ENCODE measurements at regions not wholly inside any gene's neighbourhood (a gene's known extent, or its start where the extent isn't known, plus 50 kb on each side); places are given as distances from the start of the nearest gene placed in this dataset.

DNA sequence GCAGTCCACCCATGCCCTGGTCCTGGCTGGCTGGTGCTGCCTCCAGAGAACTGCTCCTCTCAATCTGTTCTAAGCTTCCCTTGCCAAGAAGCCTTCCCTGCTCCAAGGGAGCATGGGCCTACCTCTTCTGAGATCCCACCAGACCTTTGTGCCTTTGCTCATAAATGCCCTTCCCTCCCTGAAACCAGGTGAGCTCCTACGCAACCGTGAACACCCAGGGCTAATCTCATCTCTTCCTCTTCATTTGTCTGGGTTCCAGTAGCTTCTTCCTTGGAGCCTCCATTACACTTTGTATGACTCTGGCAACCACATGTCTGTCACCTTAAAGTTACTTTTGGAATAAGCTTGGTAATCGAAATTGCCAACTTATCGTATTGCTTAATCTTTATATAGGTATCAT, 270.6 kb downstream of the PBX3 start:
- H3K9ac ChIP-seq (ENCODE audit: low read depth, low read length), result no peak overlapping the region
- peaks cover 4% of the 10 kb centered on the region for H3K4me1 ChIP-seq (ENCODE audit: control insufficient read depth, insufficient read depth, low read length)
- no peaks in the 10 kb centered on the region for H3K36me3 ChIP-seq (ENCODE audit: control insufficient read depth, insufficient read depth, low read length)
- H3K27me3 ChIP-seq (ENCODE audit: control insufficient read depth, insufficient read depth, low read length), result no peaks in the 10 kb centered on the region
- no peak overlapping the region for H3K4me3 ChIP-seq (ENCODE audit: low read depth, low read length)
- no peaks in the 10 kb centered on the region for H3K9me3 ChIP-seq (ENCODE audit: control insufficient read depth, insufficient read depth, low read length)

DNA sequence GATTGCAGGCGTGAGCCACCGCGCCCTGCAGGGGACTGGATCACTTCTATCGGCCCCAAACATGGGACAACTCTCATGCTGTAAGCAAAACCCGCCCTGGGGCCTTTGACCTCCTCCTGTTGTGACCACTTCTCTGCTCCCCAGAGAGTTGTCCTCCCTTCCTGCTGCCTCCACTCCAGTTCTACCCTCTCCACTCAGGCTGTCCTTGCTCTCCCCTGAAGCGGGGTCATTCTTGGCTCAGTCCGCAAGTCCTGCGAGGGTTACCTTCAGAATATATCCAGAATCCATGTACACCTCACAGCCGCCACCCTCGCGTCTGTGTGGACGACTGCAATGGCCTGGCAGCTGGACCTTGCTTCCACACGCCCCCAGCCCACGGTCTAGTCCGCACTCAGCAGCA, 273.7 kb downstream of the PBX3 start:
- Histone ChIP-seq H3K4me1 (ENCODE audit: control insufficient read depth, insufficient read depth, low read length) (no peaks in the 10 kb centered on the region), H3K27me3 (ENCODE audit: control insufficient read depth, insufficient read depth, low read length) (no peaks in the 10 kb centered on the region), H3K9ac (ENCODE audit: low read depth, low read length) (no peak overlapping the region), H3K36me3 (ENCODE audit: control insufficient read depth, insufficient read depth, low read length) (no peaks in the 10 kb centered on the region), H3K4me3 (ENCODE audit: low read depth, low read length) (no peak overlapping the region), H3K9me3 (ENCODE audit: control insufficient read depth, insufficient read depth, low read length) (no peaks in the 10 kb centered on the region)

DNA sequence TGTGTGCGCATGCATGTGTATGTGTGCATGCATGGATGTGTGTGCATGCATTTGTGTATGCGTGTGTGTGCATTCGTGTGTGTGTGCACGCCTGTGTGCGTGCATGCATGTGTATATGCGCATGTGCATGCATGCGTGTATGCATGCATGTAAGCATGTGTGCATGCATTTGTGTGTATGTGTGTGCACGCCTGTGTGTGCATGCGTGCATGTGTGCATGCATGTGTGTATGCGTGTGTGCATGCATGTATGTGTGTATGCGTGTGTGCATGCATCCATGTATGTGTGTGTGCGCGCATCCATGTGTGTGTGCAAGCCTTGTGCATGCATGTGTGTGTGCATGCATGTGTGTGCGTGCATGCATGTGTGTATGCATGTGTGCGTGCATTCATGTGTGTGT, 276.8 kb downstream of the PBX3 start:
- no peak overlapping the region for H3K4me3 ChIP-seq (ENCODE audit: low read depth, low read length)
- H3K4me1 ChIP-seq (ENCODE audit: control insufficient read depth, insufficient read depth, low read length), result no peaks in the 10 kb centered on the region
- no peak overlapping the region for H3K9ac ChIP-seq (ENCODE audit: low read depth, low read length)
- H3K27me3 ChIP-seq (ENCODE audit: control insufficient read depth, insufficient read depth, low read length), result no peaks in the 10 kb centered on the region
- H3K36me3 ChIP-seq (ENCODE audit: control insufficient read depth, insufficient read depth, low read length), result no peaks in the 10 kb centered on the region
- H3K9me3 ChIP-seq (ENCODE audit: control insufficient read depth, insufficient read depth, low read length), result no peaks in the 10 kb centered on the region

DNA sequence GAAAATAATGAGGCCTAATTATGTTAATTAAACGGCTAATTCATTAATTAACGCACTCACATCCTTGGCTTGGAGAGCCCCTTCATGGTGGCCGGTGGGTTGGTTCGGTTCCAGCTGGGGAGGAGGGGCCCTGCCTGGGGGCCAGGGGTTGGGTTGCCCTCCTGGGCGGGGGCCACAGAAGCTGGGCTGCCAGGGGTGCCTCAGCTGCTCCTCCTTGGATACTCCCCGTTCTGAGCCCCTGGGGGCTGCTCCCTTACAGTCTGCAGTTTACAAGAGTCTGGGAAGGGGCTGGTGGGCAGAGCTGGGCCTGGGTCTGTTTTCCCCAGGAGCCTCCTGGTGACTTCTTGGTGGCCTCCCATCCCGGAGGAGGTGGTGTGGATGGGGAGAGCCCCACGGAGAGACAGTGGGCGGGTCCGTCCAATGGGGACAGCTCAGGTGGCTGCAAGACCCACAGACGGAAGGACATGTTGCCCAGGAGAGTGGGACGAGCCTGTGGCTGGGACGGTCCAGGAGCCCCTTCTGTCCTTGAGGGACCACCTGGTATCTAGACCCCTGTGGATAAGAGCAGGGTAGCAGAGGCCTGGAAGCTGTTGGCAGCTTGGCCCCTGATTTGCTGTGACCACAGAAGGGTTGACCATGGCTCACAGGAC, 277.5 kb downstream of the PBX3 start:
- Histone ChIP-seq H3K36me3 (ENCODE audit: control insufficient read depth, insufficient read depth, low read length) (no peaks in the 10 kb centered on the region), H3K4me1 (ENCODE audit: control insufficient read depth, insufficient read depth, low read length) (no peaks in the 10 kb centered on the region), H3K9ac (ENCODE audit: low read depth, low read length) (no peak overlapping the region), H3K4me3 (ENCODE audit: low read depth, low read length) (no peak overlapping the region), H3K27me3 (ENCODE audit: control insufficient read depth, insufficient read depth, low read length) (no peaks in the 10 kb centered on the region), H3K9me3 (ENCODE audit: control insufficient read depth, insufficient read depth, low read length) (no peaks in the 10 kb centered on the region)

DNA sequence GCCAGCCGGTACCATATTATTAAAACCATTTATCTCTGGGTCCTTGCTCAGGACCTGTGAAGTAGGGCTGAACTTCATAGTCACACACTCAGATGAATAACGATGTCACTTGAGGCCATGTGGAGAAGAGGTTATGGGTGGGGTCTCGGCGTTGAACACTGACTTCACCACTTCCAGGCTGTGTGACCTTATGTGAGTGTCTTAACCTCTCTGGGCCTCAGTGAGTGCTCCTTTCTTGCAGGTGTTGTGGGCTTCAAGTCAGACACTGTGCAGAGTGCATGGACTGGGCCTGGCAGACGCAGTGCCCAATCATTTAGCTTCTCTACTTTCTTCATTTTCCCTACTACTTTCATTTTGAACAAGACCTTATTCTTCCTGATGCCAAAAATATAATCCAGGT, 278.8 kb downstream of the PBX3 start:
- H3K4me3 ChIP-seq (ENCODE audit: low read depth, low read length), result no peak overlapping the region
- H3K27me3 ChIP-seq (ENCODE audit: control insufficient read depth, insufficient read depth, low read length), result no peaks in the 10 kb centered on the region
- no peak overlapping the region for H3K9ac ChIP-seq (ENCODE audit: low read depth, low read length)
- no peaks in the 10 kb centered on the region for H3K36me3 ChIP-seq (ENCODE audit: control insufficient read depth, insufficient read depth, low read length)
- H3K9me3 ChIP-seq (ENCODE audit: control insufficient read depth, insufficient read depth, low read length), result no peaks in the 10 kb centered on the region
- H3K4me1 ChIP-seq (ENCODE audit: control insufficient read depth, insufficient read depth, low read length), result no peaks in the 10 kb centered on the region

DNA sequence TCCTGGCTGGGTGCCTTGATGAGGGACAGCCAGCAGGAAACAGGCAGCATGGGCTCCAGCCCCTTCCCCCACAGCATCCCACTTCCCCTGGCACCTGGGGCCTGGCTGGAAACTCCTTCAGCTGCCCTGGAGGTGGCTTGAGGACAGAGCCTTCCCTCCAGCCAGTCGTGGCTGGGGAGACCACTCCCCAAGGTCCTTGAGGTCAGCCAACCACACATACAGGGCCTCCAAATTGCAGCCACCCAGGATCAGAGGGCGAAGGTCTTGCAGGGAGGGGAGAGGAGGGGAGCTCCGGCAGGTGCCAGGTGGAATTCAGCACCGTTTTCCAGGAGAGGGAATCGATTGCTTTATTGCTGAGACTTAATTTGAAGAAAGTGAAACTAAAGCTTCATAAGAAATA, 280.4 kb downstream of the PBX3 start:
- Histone ChIP-seq H3K27me3 (ENCODE audit: control insufficient read depth, insufficient read depth, low read length) (no peaks in the 10 kb centered on the region), H3K36me3 (ENCODE audit: control insufficient read depth, insufficient read depth, low read length) (no peaks in the 10 kb centered on the region), H3K9me3 (ENCODE audit: control insufficient read depth, insufficient read depth, low read length) (no peaks in the 10 kb centered on the region), H3K9ac (ENCODE audit: low read depth, low read length) (no peak overlapping the region), H3K4me1 (ENCODE audit: control insufficient read depth, insufficient read depth, low read length) (no peaks in the 10 kb centered on the region), H3K4me3 (ENCODE audit: low read depth, low read length) (no peak overlapping the region)

DNA sequence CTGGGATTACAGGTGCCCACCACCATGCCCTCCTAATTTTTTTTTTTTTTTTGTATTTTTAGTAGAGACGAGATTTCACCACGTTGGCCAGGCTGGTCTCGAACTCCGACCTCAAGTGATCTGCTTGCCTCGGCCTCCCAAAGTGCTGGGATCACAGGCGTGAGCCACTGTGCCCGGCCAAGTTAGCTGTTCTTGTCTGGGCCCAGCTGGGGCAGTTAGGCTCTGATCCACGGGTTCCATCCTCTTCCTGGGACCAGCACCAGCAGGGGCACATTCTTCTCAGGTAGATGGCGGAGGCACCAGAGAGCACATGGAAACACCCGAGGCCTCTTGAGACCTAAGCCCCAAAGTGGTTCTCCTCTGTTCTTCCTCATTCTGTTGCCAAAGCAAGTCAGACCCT, 281.6 kb downstream of the PBX3 start:
- Histone ChIP-seq H3K9ac (ENCODE audit: low read depth, low read length) (no peak overlapping the region), H3K4me3 (ENCODE audit: low read depth, low read length) (no peak overlapping the region), H3K36me3 (ENCODE audit: control insufficient read depth, insufficient read depth, low read length) (no peaks in the 10 kb centered on the region), H3K27me3 (ENCODE audit: control insufficient read depth, insufficient read depth, low read length) (no peaks in the 10 kb centered on the region), H3K4me1 (ENCODE audit: control insufficient read depth, insufficient read depth, low read length) (no peaks in the 10 kb centered on the region), H3K9me3 (ENCODE audit: control insufficient read depth, insufficient read depth, low read length) (no peaks in the 10 kb centered on the region)

DNA sequence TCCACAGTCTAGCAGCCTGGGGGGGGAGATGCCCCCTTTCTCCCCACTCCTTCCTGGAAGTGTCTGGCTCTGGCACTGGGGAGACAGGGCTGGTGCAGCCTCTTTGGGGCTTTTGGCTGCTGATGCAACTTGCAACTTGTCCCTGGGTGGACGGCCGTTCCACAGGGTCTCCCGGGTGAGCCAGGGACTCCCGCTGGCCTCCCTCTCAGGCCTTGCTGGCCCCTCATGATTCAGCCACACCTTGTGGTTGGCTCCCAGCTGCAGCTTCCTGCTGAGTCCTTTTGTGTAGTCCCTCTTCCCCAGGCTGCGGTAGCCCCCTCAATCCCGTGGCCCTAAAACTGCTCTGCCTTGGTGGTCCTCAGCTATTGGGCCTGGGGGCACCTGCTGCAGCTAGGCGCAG, 283.5 kb downstream of the PBX3 start:
- Histone ChIP-seq H3K4me3 (ENCODE audit: low read depth, low read length) (no peak overlapping the region), H3K27me3 (ENCODE audit: control insufficient read depth, insufficient read depth, low read length) (no peaks in the 10 kb centered on the region), H3K9ac (ENCODE audit: low read depth, low read length) (no peak overlapping the region), H3K4me1 (ENCODE audit: control insufficient read depth, insufficient read depth, low read length) (no peaks in the 10 kb centered on the region), H3K9me3 (ENCODE audit: control insufficient read depth, insufficient read depth, low read length) (no peaks in the 10 kb centered on the region), H3K36me3 (ENCODE audit: control insufficient read depth, insufficient read depth, low read length) (no peaks in the 10 kb centered on the region)

DNA sequence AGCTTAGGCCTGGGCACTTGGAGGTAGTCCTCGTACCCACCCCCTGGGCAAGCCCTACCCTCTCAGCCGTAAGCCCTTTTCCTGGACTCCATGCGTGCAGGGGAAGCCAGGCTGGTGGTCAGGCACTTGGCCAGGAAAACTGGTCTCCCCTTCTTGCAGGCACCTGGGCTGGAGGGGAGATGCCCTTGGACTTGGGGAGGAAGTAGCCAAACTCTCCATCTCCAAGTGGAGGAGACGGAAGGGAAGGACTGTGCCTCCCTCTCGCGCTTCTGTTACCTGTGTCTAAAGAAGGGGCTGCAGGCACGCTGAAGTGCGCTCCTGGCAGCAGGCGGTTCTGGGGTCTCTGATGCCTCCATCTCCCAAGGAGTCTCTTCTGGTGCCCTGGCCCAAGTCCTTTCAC, 283.9 kb downstream of the PBX3 start:
- no peaks in the 10 kb centered on the region for H3K9me3 ChIP-seq (ENCODE audit: control insufficient read depth, insufficient read depth, low read length)
- no peaks in the 10 kb centered on the region for H3K36me3 ChIP-seq (ENCODE audit: control insufficient read depth, insufficient read depth, low read length)
- no peaks in the 10 kb centered on the region for H3K4me1 ChIP-seq (ENCODE audit: control insufficient read depth, insufficient read depth, low read length)

DNA sequence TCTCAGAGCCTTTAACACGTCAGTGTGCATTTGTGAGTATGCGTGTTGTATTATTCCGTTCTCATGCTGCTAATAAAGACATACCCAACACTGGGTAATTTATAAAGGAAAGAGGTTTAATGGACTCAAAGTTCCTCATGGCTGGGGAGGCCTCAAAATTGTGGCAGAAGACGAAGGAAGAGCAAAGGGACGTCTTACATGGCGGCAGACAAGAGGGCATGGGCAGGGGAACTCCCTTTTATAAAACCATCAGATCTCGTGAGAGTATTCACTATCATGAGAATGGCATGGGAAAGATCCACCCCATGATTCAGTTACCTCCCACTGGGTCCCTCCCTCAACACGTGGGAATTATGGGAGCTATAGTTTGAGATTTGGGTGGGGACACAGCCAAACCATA, 285.0 kb downstream of the PBX3 start:
- Histone ChIP-seq H3K36me3 (ENCODE audit: control insufficient read depth, insufficient read depth, low read length) (no peaks in the 10 kb centered on the region), H3K9me3 (ENCODE audit: control insufficient read depth, insufficient read depth, low read length) (no peaks in the 10 kb centered on the region), H3K4me1 (ENCODE audit: control insufficient read depth, insufficient read depth, low read length) (no peaks in the 10 kb centered on the region), H3K4me3 (ENCODE audit: low read depth, low read length) (no peak overlapping the region), H3K9ac (ENCODE audit: low read depth, low read length) (no peak overlapping the region), H3K27me3 (ENCODE audit: control insufficient read depth, insufficient read depth, low read length) (no peaks in the 10 kb centered on the region)

More for the DNA sequence above, 283.9 kb downstream of the PBX3 start:
- H3K27me3 ChIP-seq (ENCODE audit: control insufficient read depth, insufficient read depth, low read length), result no peaks in the 10 kb centered on the region
- no peak overlapping the region for H3K4me3 ChIP-seq (ENCODE audit: low read depth, low read length)
- no peak overlapping the region for H3K9ac ChIP-seq (ENCODE audit: low read depth, low read length)

DNA sequence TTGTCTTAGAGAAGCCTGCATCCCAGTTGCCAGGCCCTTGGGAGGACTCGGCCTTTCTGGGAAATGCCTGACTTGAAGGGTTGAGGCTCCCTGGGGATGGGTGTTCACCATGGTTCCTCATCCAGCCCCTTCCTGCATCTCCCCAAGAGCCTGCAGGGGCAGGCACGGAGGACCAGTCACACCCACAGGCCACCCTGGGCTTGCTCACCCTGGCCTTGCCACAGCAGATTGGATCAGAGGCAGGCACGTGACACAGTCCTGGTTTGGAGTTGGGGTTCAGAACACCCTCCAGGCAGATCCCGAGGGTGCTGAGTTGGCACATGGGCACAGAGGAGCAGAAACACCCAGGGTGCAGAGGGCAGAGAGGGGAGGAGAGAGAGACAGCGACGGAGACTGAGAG, 286.1 kb downstream of the PBX3 start:
- H3K27me3 ChIP-seq (ENCODE audit: control insufficient read depth, insufficient read depth, low read length), result no peaks in the 10 kb centered on the region
- no peaks in the 10 kb centered on the region for H3K36me3 ChIP-seq (ENCODE audit: control insufficient read depth, insufficient read depth, low read length)
- no peaks in the 10 kb centered on the region for H3K4me1 ChIP-seq (ENCODE audit: control insufficient read depth, insufficient read depth, low read length)
- H3K9ac ChIP-seq (ENCODE audit: low read depth, low read length), result no peak overlapping the region
- no peaks in the 10 kb centered on the region for H3K9me3 ChIP-seq (ENCODE audit: control insufficient read depth, insufficient read depth, low read length)
- no peak overlapping the region for H3K4me3 ChIP-seq (ENCODE audit: low read depth, low read length)

DNA sequence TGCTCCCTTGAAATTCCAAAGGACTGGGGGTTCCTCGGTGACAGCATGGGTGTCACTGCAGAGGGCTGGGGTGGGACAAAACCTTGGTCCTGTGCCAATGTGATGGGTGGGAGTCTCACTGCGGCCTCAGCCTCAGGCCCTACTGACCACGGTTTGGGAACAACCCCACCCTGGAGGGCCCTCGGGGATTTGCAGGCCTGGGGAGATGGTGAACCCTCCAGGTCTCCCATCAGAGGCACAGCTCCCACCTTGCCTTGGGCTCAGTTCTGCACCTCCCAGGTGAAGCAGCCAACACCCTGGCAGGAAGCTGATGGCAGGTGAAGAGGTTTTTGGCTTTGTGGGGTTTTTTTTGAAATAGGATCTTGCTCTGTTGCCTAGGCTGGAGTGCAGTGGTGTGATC, 286.8 kb downstream of the PBX3 start:
- H3K9me3 ChIP-seq (ENCODE audit: control insufficient read depth, insufficient read depth, low read length), result no peaks in the 10 kb centered on the region
- no peaks in the 10 kb centered on the region for H3K36me3 ChIP-seq (ENCODE audit: control insufficient read depth, insufficient read depth, low read length)
- no peaks in the 10 kb centered on the region for H3K4me1 ChIP-seq (ENCODE audit: control insufficient read depth, insufficient read depth, low read length)
- H3K9ac ChIP-seq (ENCODE audit: low read depth, low read length), result no peak overlapping the region
- no peaks in the 10 kb centered on the region for H3K27me3 ChIP-seq (ENCODE audit: control insufficient read depth, insufficient read depth, low read length)
- H3K4me3 ChIP-seq (ENCODE audit: low read depth, low read length), result no peak overlapping the region
